ENCODE measurements at regions not wholly inside any gene's neighbourhood (a gene's known extent, or its start where the extent isn't known, plus 50 kb on each side); places are given as distances from the start of the nearest gene placed in this dataset.

- DNase-seq (ENCODE audit: low read depth) = no peak
- Histone ChIP-seq H3K9ac (ENCODE audit: low read length) (no peak overlapping the region), H3K27me3 (replicated peaks; ENCODE audit: control insufficient read depth, insufficient read depth, low read length) (no peaks in the 10 kb centered on the region)
These were observed 157.6 kb upstream of the PDE3A start for GRCh38 chr12:20210621-20211215.

GRCh38 chr12:20211541-20211940 is 156.8 kb upstream of the PDE3A start:
- no peak overlapping the region for H3K4me3 ChIP-seq (ENCODE audit: low read length)
- peaks cover 25% of the 10 kb centered on the region for H3K4me1 ChIP-seq (ENCODE audit: control insufficient read depth, insufficient read depth, low read length)
- H3K36me3 ChIP-seq (ENCODE audit: control insufficient read depth, insufficient read depth, low read length, severe bottlenecking) = no peaks in the 10 kb centered on the region
- DNase-seq (ENCODE audit: low read depth) = no peak
- no peaks in the 10 kb centered on the region for H3K9me3 ChIP-seq (ENCODE audit: control insufficient read depth, low read length)
- H3K9ac ChIP-seq (ENCODE audit: low read length) = no peak overlapping the region
- H3K27me3 ChIP-seq (replicated peaks; ENCODE audit: control insufficient read depth, insufficient read depth, low read length) = no peaks in the 10 kb centered on the region

More at GRCh38 chr12:20210621-20211215, 157.6 kb upstream of the PDE3A start:
- H3K9me3 ChIP-seq (ENCODE audit: control insufficient read depth, low read length) = no peaks in the 10 kb centered on the region
- no peak overlapping the region for H3K4me3 ChIP-seq (ENCODE audit: low read length)
- H3K36me3 ChIP-seq (ENCODE audit: control insufficient read depth, insufficient read depth, low read length, severe bottlenecking) = no peaks in the 10 kb centered on the region
- H3K4me1 ChIP-seq (ENCODE audit: control insufficient read depth, insufficient read depth, low read length) = peaks cover 25% of the 10 kb centered on the region

GRCh38 chr12:20211981-20212421 is 156.3 kb upstream of the PDE3A start:
- peak; percentile 52 for DNase-seq (ENCODE audit: low read depth)
- Histone ChIP-seq H3K36me3 (ENCODE audit: control insufficient read depth, insufficient read depth, low read length, severe bottlenecking) (no peaks in the 10 kb centered on the region), H3K9ac (ENCODE audit: low read length) (peak overlapping the region; percentile 7), H3K4me3 (ENCODE audit: low read length) (peak overlapping the region; percentile 57), H3K9me3 (ENCODE audit: control insufficient read depth, low read length) (no peaks in the 10 kb centered on the region), H3K4me1 (ENCODE audit: control insufficient read depth, insufficient read depth, low read length) (peaks cover 25% of the 10 kb centered on the region), H3K27me3 (replicated peaks; ENCODE audit: control insufficient read depth, insufficient read depth, low read length) (no peaks in the 10 kb centered on the region)

GRCh38 chr12:20212658-20213555 is 155.4 kb upstream of the PDE3A start:
- peak; percentile 99 for DNase-seq (ENCODE audit: low read depth)
- H3K9me3 ChIP-seq (ENCODE audit: control insufficient read depth, low read length) = no peaks in the 10 kb centered on the region
- peaks cover 25% of the 10 kb centered on the region for H3K4me1 ChIP-seq (ENCODE audit: control insufficient read depth, insufficient read depth, low read length)
- H3K9ac ChIP-seq (ENCODE audit: low read length) = peak overlapping the region; percentile 36
- no peaks in the 10 kb centered on the region for H3K27me3 ChIP-seq (replicated peaks; ENCODE audit: control insufficient read depth, insufficient read depth, low read length)
- H3K36me3 ChIP-seq (ENCODE audit: control insufficient read depth, insufficient read depth, low read length, severe bottlenecking) = no peaks in the 10 kb centered on the region
- peak overlapping the region; percentile 57 for H3K4me3 ChIP-seq (ENCODE audit: low read length)

- Histone ChIP-seq H3K4me3 (ENCODE audit: low read length) (peak overlapping the region; percentile 21), H3K4me1 (ENCODE audit: control insufficient read depth, insufficient read depth, low read length) (peaks cover 25% of the 10 kb centered on the region), H3K9me3 (ENCODE audit: control insufficient read depth, low read length) (no peaks in the 10 kb centered on the region), H3K9ac (ENCODE audit: low read length) (no peak overlapping the region), H3K27me3 (replicated peaks; ENCODE audit: control insufficient read depth, insufficient read depth, low read length) (no peaks in the 10 kb centered on the region), H3K36me3 (ENCODE audit: control insufficient read depth, insufficient read depth, low read length, severe bottlenecking) (no peaks in the 10 kb centered on the region)
- peak; percentile 44 for DNase-seq (ENCODE audit: low read depth)
These were observed 154.4 kb upstream of the PDE3A start for GRCh38 chr12:20213723-20214625.

GRCh38 chr12:20220339-20220738 is 148.0 kb upstream of the PDE3A start:
- Histone ChIP-seq H3K4me1 (ENCODE audit: control insufficient read depth, insufficient read depth, low read length) (no peaks in the 10 kb centered on the region), H3K4me3 (ENCODE audit: low read length) (no peak overlapping the region), H3K36me3 (ENCODE audit: control insufficient read depth, insufficient read depth, low read length, severe bottlenecking) (no peaks in the 10 kb centered on the region), H3K9me3 (ENCODE audit: control insufficient read depth, low read length) (no peaks in the 10 kb centered on the region), H3K9ac (ENCODE audit: low read length) (no peak overlapping the region), H3K27me3 (replicated peaks; ENCODE audit: control insufficient read depth, insufficient read depth, low read length) (no peaks in the 10 kb centered on the region)
- peak; percentile 50 for DNase-seq (ENCODE audit: low read depth)

- Histone ChIP-seq H3K9me3 (ENCODE audit: control insufficient read depth, low read length) (peaks cover 4% of the 10 kb centered on the region), H3K9ac (ENCODE audit: low read length) (no peak overlapping the region), H3K4me1 (ENCODE audit: control insufficient read depth, insufficient read depth, low read length) (no peaks in the 10 kb centered on the region), H3K36me3 (ENCODE audit: control insufficient read depth, insufficient read depth, low read length, severe bottlenecking) (no peaks in the 10 kb centered on the region), H3K27me3 (replicated peaks; ENCODE audit: control insufficient read depth, insufficient read depth, low read length) (no peaks in the 10 kb centered on the region), H3K4me3 (ENCODE audit: low read length) (no peak overlapping the region)
- DNase-seq (ENCODE audit: low read depth) = no peak
These were observed 135.2 kb upstream of the PDE3A start for GRCh38 chr12:20232931-20233675.

- no peaks in the 10 kb centered on the region for H3K4me1 ChIP-seq (ENCODE audit: control insufficient read depth, insufficient read depth, low read length)
- H3K4me3 ChIP-seq (ENCODE audit: low read length) = no peak overlapping the region
- peaks cover 4% of the 10 kb centered on the region for H3K9me3 ChIP-seq (ENCODE audit: control insufficient read depth, low read length)
- no peaks in the 10 kb centered on the region for H3K36me3 ChIP-seq (ENCODE audit: control insufficient read depth, insufficient read depth, low read length, severe bottlenecking)
- no peaks in the 10 kb centered on the region for H3K27me3 ChIP-seq (replicated peaks; ENCODE audit: control insufficient read depth, insufficient read depth, low read length)
- no peak overlapping the region for H3K9ac ChIP-seq (ENCODE audit: low read length)
- no peak for DNase-seq (ENCODE audit: low read depth)
These were observed 133.9 kb upstream of the PDE3A start for GRCh38 chr12:20234474-20234873.

GRCh38 chr12:20237091-20237490 is 131.2 kb upstream of the PDE3A start:
- no peaks in the 10 kb centered on the region for H3K4me1 ChIP-seq (ENCODE audit: control insufficient read depth, insufficient read depth, low read length)
- H3K9me3 ChIP-seq (ENCODE audit: control insufficient read depth, low read length) = peaks cover 4% of the 10 kb centered on the region
- no peak overlapping the region for H3K9ac ChIP-seq (ENCODE audit: low read length)
- no peak for DNase-seq (ENCODE audit: low read depth)
- no peaks in the 10 kb centered on the region for H3K27me3 ChIP-seq (replicated peaks; ENCODE audit: control insufficient read depth, insufficient read depth, low read length)
- H3K4me3 ChIP-seq (ENCODE audit: low read length) = no peak overlapping the region
- H3K36me3 ChIP-seq (ENCODE audit: control insufficient read depth, insufficient read depth, low read length, severe bottlenecking) = no peaks in the 10 kb centered on the region

GRCh38 chr12:20245491-20245890 is 122.8 kb upstream of the PDE3A start:
- Histone ChIP-seq H3K36me3 (ENCODE audit: control insufficient read depth, insufficient read depth, low read length, severe bottlenecking) (no peaks in the 10 kb centered on the region), H3K9ac (ENCODE audit: low read length) (no peak overlapping the region), H3K4me3 (ENCODE audit: low read length) (no peak overlapping the region), H3K4me1 (ENCODE audit: control insufficient read depth, insufficient read depth, low read length) (no peaks in the 10 kb centered on the region), H3K9me3 (ENCODE audit: control insufficient read depth, low read length) (no peaks in the 10 kb centered on the region), H3K27me3 (replicated peaks; ENCODE audit: control insufficient read depth, insufficient read depth, low read length) (no peaks in the 10 kb centered on the region)
- DNase-seq (ENCODE audit: low read depth) = no peak
